ENCODE measurements at regions not wholly inside any gene's neighbourhood (a gene's known extent, or its start where the extent isn't known, plus 50 kb on each side); places are given as distances from the start of the nearest gene placed in this dataset.

- no peak for DNase-seq (ENCODE audit: low read depth)
- Histone ChIP-seq H3K4me3 (ENCODE audit: low read depth, low read length) (no peak overlapping the region), H3K36me3 (ENCODE audit: control insufficient read depth, insufficient read depth, low read length) (no peaks in the 10 kb centered on the region), H3K27me3 (ENCODE audit: control insufficient read depth, insufficient read depth, low read length) (no peaks in the 10 kb centered on the region)
- no peak for TF ChIP-seq CTCF (IDR thresholded peaks at IDR 0.05; ENCODE audit: insufficient read depth, low read length, poor library complexity, severe bottlenecking)
Measured at GRCh38 chr2:42960002-42960841, 167.8 kb upstream of the HAAO start.

GRCh38 chr2:42959234-42960001 is 167.0 kb upstream of the HAAO start:
- no peak for DNase-seq (ENCODE audit: low read depth)
- H3K27me3 ChIP-seq (ENCODE audit: control insufficient read depth, insufficient read depth, low read length), result no peaks in the 10 kb centered on the region
- no peaks in the 10 kb centered on the region for H3K36me3 ChIP-seq (ENCODE audit: control insufficient read depth, insufficient read depth, low read length)
- TF ChIP-seq CTCF (IDR thresholded peaks at IDR 0.05; ENCODE audit: insufficient read depth, low read length, poor library complexity, severe bottlenecking), result no peak
- H3K4me3 ChIP-seq (ENCODE audit: low read depth, low read length), result no peak overlapping the region

- Histone ChIP-seq H3K27me3 (ENCODE audit: control insufficient read depth, insufficient read depth, low read length) (no peaks in the 10 kb centered on the region), H3K36me3 (ENCODE audit: control insufficient read depth, insufficient read depth, low read length) (no peaks in the 10 kb centered on the region), H3K4me3 (ENCODE audit: low read depth, low read length) (no peak overlapping the region)
- TF ChIP-seq CTCF (IDR thresholded peaks at IDR 0.05; ENCODE audit: insufficient read depth, low read length, poor library complexity, severe bottlenecking), result no peak
- DNase-seq (ENCODE audit: low read depth), result no peak
Measured at GRCh38 chr2:42958741-42959233, 166.4 kb upstream of the HAAO start.

GRCh38 chr2:42957861-42958301 is 165.5 kb upstream of the HAAO start:
- Histone ChIP-seq H3K4me3 (ENCODE audit: low read depth, low read length) (no peak overlapping the region), H3K27me3 (ENCODE audit: control insufficient read depth, insufficient read depth, low read length) (no peaks in the 10 kb centered on the region), H3K36me3 (ENCODE audit: control insufficient read depth, insufficient read depth, low read length) (no peaks in the 10 kb centered on the region)
- DNase-seq (ENCODE audit: low read depth), result no peak
- TF ChIP-seq CTCF (IDR thresholded peaks at IDR 0.05; ENCODE audit: insufficient read depth, low read length, poor library complexity, severe bottlenecking), result no peak

GRCh38 chr2:42957109-42957860 is 164.9 kb upstream of the HAAO start:
- Histone ChIP-seq H3K27me3 (ENCODE audit: control insufficient read depth, insufficient read depth, low read length) (no peaks in the 10 kb centered on the region), H3K36me3 (ENCODE audit: control insufficient read depth, insufficient read depth, low read length) (no peaks in the 10 kb centered on the region), H3K4me3 (ENCODE audit: low read depth, low read length) (no peak overlapping the region)
- DNase-seq (ENCODE audit: low read depth), result no peak
- TF ChIP-seq CTCF (IDR thresholded peaks at IDR 0.05; ENCODE audit: insufficient read depth, low read length, poor library complexity, severe bottlenecking), result no peak
